Heart right ventricle (tissue), 16 donors: ENCODE measurements at regions not wholly inside any gene's neighbourhood (a gene's known extent, or its start where the extent isn't known, plus 50 kb on each side); places are given as distances from the start of the nearest gene placed in this dataset.
"Not testable (repeated sequence)": the region's sequence is repeated elsewhere in the genome, so short reads cannot be mapped to it uniquely, and the experiment has no call there.

Experiments
- ATAC-seq, 8 donors: fragments of 200-7000 bp; cut with Tn5 transposase; one replicate each; pipeline ENCODE4 v1.9.1; 2020; ENCODE audit warnings: mild to moderate bottlenecking in 8 of 8, moderate library complexity in 8 of 8, moderate number of reproducible peaks in 1 of 8
- DNase-seq, 2 donors: peaks; one replicate each; pipeline ENCODE4 v3.0.0-alpha.2; 2020
- H3K27ac ChIP-seq, 10 donors: fragments of 200-600 bp; sonication (generic) in 2 of 10; one replicate each; pipeline versions ENCODE4 v1.5.0 to v1.8.0; 2020 to 2022; ENCODE audit warnings: mild to moderate bottlenecking in 3 of 10
- H3K27me3 ChIP-seq, 7 donors: fragments of 200-600 bp; one replicate each; pipeline ENCODE4 v1.8.0; 2021 to 2022; ENCODE audit warnings: mild to moderate bottlenecking in 2 of 7
- H3K36me3 ChIP-seq, 9 donors: fragments of 200-600 bp; sonication (generic) in 1 of 9; one replicate each; pipeline versions ENCODE4 v1.5.0 to v1.8.0; 2020 to 2022; ENCODE audit warnings: mild to moderate bottlenecking in 2 of 9
- H3K4me1 ChIP-seq, 9 donors: fragments of 200-600 bp; sonication (generic) in 1 of 9; one replicate each; pipeline versions ENCODE4 v1.5.0 to v1.8.0; 2020 to 2022; ENCODE audit warnings: mild to moderate bottlenecking in 4 of 9
- H3K4me3 ChIP-seq, 10 donors: fragments of 200-600 bp; sonication (generic) in 2 of 10; one replicate each; pipeline versions ENCODE4 v1.5.0 to v1.8.0; 2020 to 2022; ENCODE audit warnings: mild to moderate bottlenecking in 7 of 10, moderate library complexity in 2 of 10
- H3K9me3 ChIP-seq, 11 donors: fragments of 200-600 bp in 10 of 11; sonication (generic) in 2 of 11; one replicate each; pipeline versions ENCODE4 v1.5.0 to v1.8.0; 2013 to 2022; ENCODE audit warnings: mild to moderate bottlenecking in 2 of 11, control low read depth in 1 of 11, moderate library complexity in 1 of 11
- CTCF ChIP-seq, 9 donors: fragments of 200-600 bp; sonication (generic) in 2 of 9; IDR thresholded peaks; one replicate each; pipeline versions ENCODE4 v1.5.0 to v1.8.0; 2021 to 2022; ENCODE audit warnings: antibody characterized with exemption in 9 of 9, mild to moderate bottlenecking in 5 of 9, moderate library complexity in 1 of 9
- WGBS, 2 donors: extraction: QIAGEN DNeasy Blood & Tissue Kit; methylation state at CpG; one replicate each; pipeline ENCODE4 v1.1.7; 2013; ENCODE audit warnings: inconsistent platforms in 1 of 2; 5-methylcytosine and 5-hydroxymethylcytosine counted together
- intact Hi-C, 10 donors: fragments of 100-400 bp; cut with DNase I; formaldehyde crosslinking; loops; one replicate each; pipeline versions ENCODE4 v1.11.1 to v1.14.2; 2022
- donor health status: Arrhythmogenic right ventricular cardiomyopathy.
- donor health status: ischemic (EF 13 %, LVEDD 7.1; RV severe dilation, severe dysfunction).
- donor health status: healthy with polysubstance abuse.
- donor health status: DM: no; HTN: yes; CAD: no.
- donor health status: DM: no; HTN: no; CAD: no.
- donor health status: ischemic (EF 25% LVEDD 6.9; RV normal size, moderate dysfunction).
- donor health status: ischemic (EF 25% LVEDD 5.7; RV mildly dilated, moderate dysfunction).
- donor health status: healthy.
- donor health status: DM: yes; HTN: yes; CAD: no.
- donor health status: Ischemic cardiomyopathy.
- donor health status: ischemic (EF 35%, LVEDD 5.7; RV mildly dilated, moderate dysfunction).
- donor health status: nonischemic (EF 11% LVEDD 7.7; RV severe dilation, severe dysfunction).
- donor health status: DM: yes; HTN: yes; CAD: no.
- donor health status: PGD.
- donor health status: ischemic (EF 29% LVEDD 5.4; RV normal size, mild dysfunction).
- donor health status: nonischemic (EF 23%, LVEDD 6.1; RV moderate dilation, normal function).

DNA sequence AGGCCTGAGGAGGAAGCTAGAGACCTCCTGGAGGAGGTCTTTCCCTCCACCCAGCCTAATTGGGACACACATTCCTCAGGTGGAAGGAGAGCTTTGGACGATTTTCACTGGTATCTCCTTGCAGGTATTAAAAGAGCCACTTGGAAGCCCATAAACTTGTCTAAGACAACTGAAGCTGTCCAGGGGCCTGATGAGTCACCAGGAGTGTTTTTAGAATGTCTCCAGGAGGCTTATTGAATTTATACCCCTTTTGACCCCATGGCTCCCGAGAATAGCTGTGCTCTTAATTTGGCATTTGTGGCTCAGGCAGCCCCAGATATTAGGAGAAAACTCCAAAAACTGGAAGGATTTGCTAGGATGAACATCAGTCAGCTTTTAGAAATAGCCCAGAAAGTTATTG is 922.7 kb upstream of the AMELY start:
- Histone ChIP-seq H3K4me3 (no peak overlapping the region), H3K9me3 (no peaks in the 10 kb centered on the region), H3K4me1 (no peaks in the 10 kb centered on the region), H3K27me3 (no peaks in the 10 kb centered on the region), H3K27ac (no peak overlapping the region), H3K36me3 (no peaks in the 10 kb centered on the region)
- WGBS, 2 donors: 30 to 36% methylated on average over 2 of the region's 2 CpGs
- ATAC-seq (no peak), DNase-seq (no peak)
- TF ChIP-seq CTCF (IDR thresholded peaks at IDR 0.05): no peak
- intact Hi-C loops: no loop called here

DNA sequence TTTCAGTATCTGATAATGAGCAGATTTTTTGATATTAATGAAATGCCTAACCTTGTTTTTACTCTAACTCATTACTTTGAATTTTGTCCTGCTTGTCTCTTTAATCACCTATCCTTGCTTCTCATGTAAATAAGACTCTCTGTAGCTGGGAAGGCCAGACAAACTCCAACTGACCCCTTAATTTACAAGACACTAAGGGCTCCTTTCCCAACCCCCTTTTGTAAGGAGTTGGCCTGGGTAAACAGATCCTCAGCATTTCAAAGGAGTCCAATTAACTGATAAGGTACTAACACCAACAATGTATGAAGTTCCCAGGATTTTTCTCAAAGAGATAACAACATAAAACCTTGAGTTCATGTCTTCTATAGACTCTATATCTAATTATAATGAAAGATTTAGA is 919.3 kb upstream of the AMELY start:
- H3K9me3 ChIP-seq, H3K27me3 ChIP-seq, H3K4me1 ChIP-seq, DNase-seq, ATAC-seq, intact Hi-C loops, H3K36me3 ChIP-seq, H3K27ac ChIP-seq, H3K4me3 ChIP-seq: not testable (repeated sequence)

DNA sequence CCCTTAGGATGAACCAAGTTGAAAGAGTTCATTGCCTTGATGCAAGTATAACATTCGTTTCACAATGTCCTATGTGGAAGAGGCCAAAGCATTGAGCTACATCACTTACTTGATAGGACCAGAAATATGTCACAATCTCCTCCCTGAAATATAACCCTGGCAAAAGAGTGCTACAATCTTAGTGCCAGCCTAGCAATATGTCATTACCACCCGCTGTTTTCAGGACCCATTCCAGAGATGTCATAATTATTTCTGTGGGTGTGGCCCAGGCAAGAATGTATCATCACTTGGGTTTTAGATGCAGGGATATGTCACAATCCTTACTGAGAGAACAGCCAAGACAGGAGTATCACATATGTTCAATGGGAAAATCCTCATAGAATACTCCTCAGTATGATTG is 915.0 kb upstream of the AMELY start:
- intact Hi-C loops: no loop called here
- TF ChIP-seq CTCF (IDR thresholded peaks at IDR 0.05): no peak
- WGBS, 2 donors: 82 to 84% methylated on average over 2 of the region's 2 CpGs
- H3K9me3 ChIP-seq: no peaks in the 10 kb centered on the region
- no peak for DNase-seq
- no peak for ATAC-seq
- H3K27me3 ChIP-seq: no peaks in the 10 kb centered on the region
- H3K4me3 ChIP-seq: no peak overlapping the region
- no peaks in the 10 kb centered on the region for H3K36me3 ChIP-seq
- no peaks in the 10 kb centered on the region for H3K4me1 ChIP-seq
- H3K27ac ChIP-seq: no peak overlapping the region

DNA sequence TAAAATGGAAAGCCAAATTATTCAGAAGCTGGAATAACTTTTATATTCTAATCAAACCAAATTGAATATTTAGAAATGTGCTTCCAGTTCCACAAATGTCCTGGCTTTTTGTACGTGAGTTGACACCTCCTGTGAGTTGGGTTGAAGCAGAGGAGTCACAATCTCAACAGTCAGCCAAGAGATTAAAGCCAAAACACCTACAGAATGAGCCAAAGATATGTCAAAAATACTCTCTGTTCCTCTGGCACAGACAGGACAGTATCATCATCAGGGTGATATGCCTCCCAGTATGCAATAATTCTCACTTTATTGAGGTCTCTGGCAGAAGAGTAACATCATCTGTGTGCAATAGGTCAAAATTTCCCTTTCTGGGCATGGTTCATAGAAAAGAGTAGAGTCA is 914.3 kb upstream of the AMELY start:
- Histone ChIP-seq H3K36me3 (no peaks in the 10 kb centered on the region), H3K4me3 (no peak overlapping the region), H3K27me3 (no peaks in the 10 kb centered on the region), H3K9me3 (no peaks in the 10 kb centered on the region), H3K27ac (no peak overlapping the region), H3K4me1 (no peaks in the 10 kb centered on the region)
- DNase-seq (no peak), ATAC-seq (no peak)
- WGBS, 2 donors: 52 to 72% methylated on average over 1 of the region's 1 CpG
- TF ChIP-seq CTCF (IDR thresholded peaks at IDR 0.05): no peak
- intact Hi-C loops: no loop called here

- intact Hi-C loops: no loop called here
- Histone ChIP-seq H3K36me3 (no peaks in the 10 kb centered on the region), H3K27ac (no peak overlapping the region), H3K4me3 (no peak overlapping the region), H3K9me3 (no peaks in the 10 kb centered on the region), H3K27me3 (no peaks in the 10 kb centered on the region), H3K4me1 (no peaks in the 10 kb centered on the region)
- ATAC-seq (no peak), DNase-seq (no peak)
- 83 to 95% methylated on average over 2 of the region's 2 CpGs for WGBS, 2 donors
- no peak for TF ChIP-seq CTCF (IDR thresholded peaks at IDR 0.05)
These were observed 909.9 kb upstream of the AMELY start for GRCh38 chrY:7821295-7822035.
